ENCODE measurements at regions not wholly inside any gene's neighbourhood (a gene's known extent, or its start where the extent isn't known, plus 50 kb on each side); places are given as distances from the start of the nearest gene placed in this dataset.

DNA sequence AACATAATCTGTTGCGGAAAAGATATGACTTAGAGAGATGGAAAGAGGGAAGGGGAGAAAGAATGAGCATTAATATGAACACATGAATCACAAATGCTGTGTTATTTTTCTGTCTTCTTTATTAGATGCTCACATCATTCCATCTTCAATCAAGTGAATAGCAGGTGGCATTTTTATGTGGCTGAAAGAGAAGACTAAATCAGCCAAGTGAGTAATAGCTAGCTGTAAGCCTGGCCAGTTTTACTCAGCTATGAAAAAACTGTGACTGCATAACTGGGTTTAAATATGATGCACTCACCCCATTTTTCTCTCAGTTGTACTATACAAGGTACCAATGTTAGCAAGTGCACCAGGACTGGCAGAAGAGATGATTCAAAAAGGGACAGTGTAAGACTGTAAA is 571.1 kb downstream of the JRKL start:
- H3K4me1 ChIP-seq = no peaks in the 10 kb centered on the region
- H3K27me3 ChIP-seq = no peaks in the 10 kb centered on the region
- no peak for TF ChIP-seq POLR2A (IDR thresholded peaks at IDR 0.05)
- no peak for TF ChIP-seq EP300 (IDR thresholded peaks at IDR 0.05; ENCODE audit: low read depth)
- TF ChIP-seq, protein P1, sequence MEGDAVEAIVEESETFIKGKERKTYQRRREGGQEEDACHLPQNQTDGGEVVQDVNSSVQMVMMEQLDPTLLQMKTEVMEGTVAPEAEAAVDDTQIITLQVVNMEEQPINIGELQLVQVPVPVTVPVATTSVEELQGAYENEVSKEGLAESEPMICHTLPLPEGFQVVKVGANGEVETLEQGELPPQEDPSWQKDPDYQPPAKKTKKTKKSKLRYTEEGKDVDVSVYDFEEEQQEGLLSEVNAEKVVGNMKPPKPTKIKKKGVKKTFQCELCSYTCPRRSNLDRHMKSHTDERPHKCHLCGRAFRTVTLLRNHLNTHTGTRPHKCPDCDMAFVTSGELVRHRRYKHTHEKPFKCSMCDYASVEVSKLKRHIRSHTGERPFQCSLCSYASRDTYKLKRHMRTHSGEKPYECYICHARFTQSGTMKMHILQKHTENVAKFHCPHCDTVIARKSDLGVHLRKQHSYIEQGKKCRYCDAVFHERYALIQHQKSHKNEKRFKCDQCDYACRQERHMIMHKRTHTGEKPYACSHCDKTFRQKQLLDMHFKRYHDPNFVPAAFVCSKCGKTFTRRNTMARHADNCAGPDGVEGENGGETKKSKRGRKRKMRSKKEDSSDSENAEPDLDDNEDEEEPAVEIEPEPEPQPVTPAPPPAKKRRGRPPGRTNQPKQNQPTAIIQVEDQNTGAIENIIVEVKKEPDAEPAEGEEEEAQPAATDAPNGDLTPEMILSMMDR (IDR thresholded peaks at IDR 0.05) = no peak
- TF ChIP-seq POLR2AphosphoS5 (IDR thresholded peaks at IDR 0.05) = no peak
- in situ Hi-C loops (cut with MboI; ENCODE audit: low pct_ligation_motif_present in 1 of 4, low pct_unique_long_range_greater_than_20kb in 1 of 4, low sequenced_read_pairs in 3 of 4) (no loop called here), intact Hi-C loops (cut with DNase I; ENCODE audit: low total_unique reads) (no loop called here)
- no peaks in the 10 kb centered on the region for H3K36me3 ChIP-seq
- WGBS, 2 donors (ENCODE audit: low coverage in 1 of 2) = 97 to 100% methylated on average over 1 of the region's 1 CpG
- H3K9me3 ChIP-seq = no peaks in the 10 kb centered on the region
- no peak for DNase-seq
- H3K27ac ChIP-seq = no peak overlapping the region
- no peak overlapping the region for H3K4me3 ChIP-seq

DNA sequence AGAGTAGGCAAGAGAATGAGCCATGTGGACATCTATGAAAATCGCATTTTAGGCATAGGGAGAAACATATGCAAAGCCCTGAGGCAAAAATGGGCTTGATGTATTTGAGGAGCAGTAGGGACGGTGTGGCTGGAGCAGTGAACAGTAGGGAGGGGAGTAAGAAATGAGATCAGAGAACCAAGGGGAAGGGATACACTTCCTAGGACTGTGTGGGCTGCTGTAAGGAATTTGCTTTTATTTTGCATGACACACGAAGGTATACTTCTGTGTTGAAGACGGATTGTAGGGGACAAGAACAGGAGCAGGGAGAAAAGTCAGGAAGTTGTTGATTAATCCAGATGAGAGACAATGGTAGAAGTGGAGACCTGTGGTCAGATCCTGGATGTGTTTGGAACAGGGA is 572.1 kb downstream of the JRKL start:
- in situ Hi-C loops (cut with MboI; ENCODE audit: low pct_ligation_motif_present in 1 of 4, low pct_unique_long_range_greater_than_20kb in 1 of 4, low sequenced_read_pairs in 3 of 4) = no loop called here

DNA sequence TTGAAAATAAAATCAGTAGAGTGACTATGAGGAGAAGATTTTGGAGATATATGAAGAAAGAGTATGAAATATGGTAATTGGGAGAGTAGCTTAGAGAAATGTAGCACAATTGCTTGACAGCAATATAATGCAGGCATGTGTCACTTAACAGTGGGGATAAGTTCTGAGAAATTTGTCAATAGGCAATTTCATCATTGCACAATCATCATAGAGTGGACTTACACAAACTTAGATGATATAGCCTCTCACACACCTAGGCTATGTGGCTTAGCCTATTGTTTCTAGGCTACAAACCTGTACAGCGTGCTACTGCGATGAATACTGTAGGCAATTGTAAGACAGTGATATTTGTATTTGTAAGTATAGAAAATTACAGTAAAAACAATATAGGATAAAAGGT is 573.6 kb downstream of the JRKL start:
- Histone ChIP-seq H3K4me1 (no peaks in the 10 kb centered on the region), H3K4me3 (no peak overlapping the region), H3K27ac (no peak overlapping the region), H3K36me3 (no peaks in the 10 kb centered on the region), H3K9me3 (no peaks in the 10 kb centered on the region), H3K27me3 (no peaks in the 10 kb centered on the region)
- TF ChIP-seq POLR2AphosphoS5 (IDR thresholded peaks at IDR 0.05) (no peak), POLR2A (IDR thresholded peaks at IDR 0.05) (no peak), EP300 (IDR thresholded peaks at IDR 0.05; ENCODE audit: low read depth) (no peak)
- TF ChIP-seq, protein P1 (IDR thresholded peaks at IDR 0.05) = no peak
- in situ Hi-C loops (cut with MboI; ENCODE audit: low pct_ligation_motif_present in 1 of 4, low pct_unique_long_range_greater_than_20kb in 1 of 4, low sequenced_read_pairs in 3 of 4) (no loop called here), intact Hi-C loops (cut with DNase I; ENCODE audit: low total_unique reads) (no loop called here)
- WGBS, 2 donors (ENCODE audit: low coverage in 1 of 2) = 75 to 91% methylated on average over 2 of the region's 2 CpGs
- DNase-seq = no peak

More for the DNA sequence above, 572.1 kb downstream of the JRKL start:
- intact Hi-C loops (cut with DNase I; ENCODE audit: low total_unique reads) = no loop called here
- Histone ChIP-seq H3K27ac (no peak overlapping the region), H3K4me1 (no peaks in the 10 kb centered on the region), H3K36me3 (no peaks in the 10 kb centered on the region), H3K4me3 (no peak overlapping the region), H3K27me3 (no peaks in the 10 kb centered on the region), H3K9me3 (no peaks in the 10 kb centered on the region)
- TF ChIP-seq EP300 (IDR thresholded peaks at IDR 0.05; ENCODE audit: low read depth) (no peak), POLR2AphosphoS5 (IDR thresholded peaks at IDR 0.05) (no peak), POLR2A (IDR thresholded peaks at IDR 0.05) (no peak)
- TF ChIP-seq, protein P1 (IDR thresholded peaks at IDR 0.05) = no peak
- 78 to 80% methylated on average over 4 of the region's 4 CpGs for WGBS, 2 donors (ENCODE audit: low coverage in 1 of 2)
- DNase-seq = no peak

DNA sequence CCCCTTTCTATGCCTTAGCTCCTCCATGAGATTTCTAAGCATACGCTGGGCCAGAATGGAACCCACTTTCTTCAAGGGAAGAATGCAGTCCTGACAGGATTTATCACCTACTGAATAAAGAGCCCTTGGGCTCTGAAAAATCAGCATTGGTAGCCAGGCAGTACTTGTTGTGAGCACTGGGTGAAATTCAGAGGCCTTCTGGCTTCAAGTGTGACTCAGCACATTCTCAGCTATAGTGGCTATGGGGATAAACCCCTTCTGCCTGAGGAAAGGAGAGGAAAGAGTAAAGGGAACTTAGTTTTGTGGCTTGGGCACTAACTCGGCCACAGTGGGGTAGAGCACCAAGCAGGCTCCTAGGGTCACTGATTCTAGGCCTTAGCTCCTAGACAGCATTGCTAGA is 574.8 kb downstream of the JRKL start:
- in situ Hi-C loops (cut with MboI; ENCODE audit: low pct_ligation_motif_present in 1 of 4, low pct_unique_long_range_greater_than_20kb in 1 of 4, low sequenced_read_pairs in 3 of 4) = no loop called here
- WGBS, 2 donors (ENCODE audit: low coverage in 1 of 2) = 69% methylated on average over 2 of the region's 2 CpGs; no CpG with 5 or more reads in 1 of the 2 donors

More for the DNA sequence above, 574.8 kb downstream of the JRKL start:
- H3K4me3 ChIP-seq = no peak overlapping the region
- intact Hi-C loops (cut with DNase I; ENCODE audit: low total_unique reads) = no loop called here
- H3K36me3 ChIP-seq = no peaks in the 10 kb centered on the region
- no peaks in the 10 kb centered on the region for H3K4me1 ChIP-seq
- no peak overlapping the region for H3K27ac ChIP-seq
- DNase-seq = no peak
- H3K9me3 ChIP-seq = no peaks in the 10 kb centered on the region
- TF ChIP-seq POLR2AphosphoS5 (IDR thresholded peaks at IDR 0.05) = no peak
- no peak for TF ChIP-seq POLR2A (IDR thresholded peaks at IDR 0.05)
- TF ChIP-seq, protein P1 (IDR thresholded peaks at IDR 0.05) = no peak
- TF ChIP-seq EP300 (IDR thresholded peaks at IDR 0.05; ENCODE audit: low read depth) = no peak
- no peaks in the 10 kb centered on the region for H3K27me3 ChIP-seq
